Neuronal stem cell (in vitro differentiated cells): ENCODE measurements at regions not wholly inside any gene's neighbourhood (a gene's known extent, or its start where the extent isn't known, plus 50 kb on each side); places are given as distances from the start of the nearest gene placed in this dataset.

Source experiments
- DNase-seq: peaks from one replicate; pipeline ENCODE4 v3.0.0-alpha.2; 2013; ENCODE audit warnings: low spot score
- H2AFZ ChIP-seq: one replicate; pipeline ENCODE4 v1.6.1; 2013; ENCODE audit warnings: mild to moderate bottlenecking, low read length, inconsistent platforms
- H2AK5ac ChIP-seq: 2 replicates; pipeline ENCODE4 v1.6.1; 2013; ENCODE audit warnings: low read depth, mild to moderate bottlenecking, inconsistent platforms, low read length, moderate library complexity, mixed read lengths
- H2BK120ac ChIP-seq: 2 replicates; pipeline ENCODE4 v1.6.1; 2013; ENCODE audit warnings: low read depth, mild to moderate bottlenecking, inconsistent platforms, low read length, moderate library complexity, mixed read lengths
- H2BK12ac ChIP-seq: one replicate; pipeline ENCODE4 v1.6.1; 2013; ENCODE audit warnings: low read length, inconsistent platforms
- H2BK15ac ChIP-seq: 2 replicates; pipeline ENCODE4 v1.6.1; 2013; ENCODE audit warnings: mild to moderate bottlenecking, low read length, inconsistent platforms, mixed read lengths
- H2BK5ac ChIP-seq: one replicate; pipeline ENCODE4 v1.6.1; 2013; ENCODE audit warnings: inconsistent platforms, mild to moderate bottlenecking, low read length, moderate library complexity
- H3K14ac ChIP-seq: one replicate; pipeline ENCODE4 v1.6.1; 2013; ENCODE audit warnings: low read length, inconsistent platforms
- H3K18ac ChIP-seq: 2 replicates; pipeline ENCODE4 v1.6.1; 2013; ENCODE audit warnings: low read length, inconsistent platforms
- H3K23ac ChIP-seq: 2 replicates; pipeline ENCODE4 v1.6.1; 2013; ENCODE audit warnings: low read depth, mild to moderate bottlenecking, mixed read lengths, low read length, inconsistent platforms; ENCODE audit not compliant: poor library complexity
- H3K27ac ChIP-seq: replicated peaks from 3 replicates; pipeline ENCODE4 v1.5.1; 2013; ENCODE audit warnings: low read length, inconsistent platforms
- H3K27me3 ChIP-seq, 3 experiments: 2 replicates each; pipeline ENCODE4 v1.6.1; 2013; ENCODE audit warnings: low read length in 3 of 3, mild to moderate bottlenecking in 2 of 3, inconsistent platforms in 1 of 3, low read depth in 1 of 3, mixed read lengths in 1 of 3, moderate library complexity in 1 of 3; ENCODE audit not compliant: control insufficient read depth in 3 of 3, insufficient read depth in 3 of 3
- H3K36me3 ChIP-seq, 2 donors: replicated peaks in 1 of 2; 2 replicates each; pipeline ENCODE4 v1.6.1; 2013; ENCODE audit warnings: low read length in 2 of 2; ENCODE audit not compliant: control insufficient read depth in 2 of 2, insufficient read depth in 2 of 2
- H3K4ac ChIP-seq: 2 replicates; pipeline ENCODE4 v1.6.1; 2013; ENCODE audit warnings: inconsistent platforms, mild to moderate bottlenecking, low read length, moderate library complexity
- H3K4me1 ChIP-seq, 2 donors: 1 replicate in 1 of 2; 2 replicates in 1 of 2; pipeline ENCODE4 v1.6.1; 2013; ENCODE audit warnings: low read length in 2 of 2, low read depth in 1 of 2; ENCODE audit not compliant: control insufficient read depth in 2 of 2, insufficient read depth in 1 of 2
- H3K4me2 ChIP-seq: one replicate; pipeline ENCODE4 v1.6.1; 2013; ENCODE audit warnings: mild to moderate bottlenecking, low read length, inconsistent platforms; ENCODE audit not compliant: insufficient read depth, poor library complexity, severe bottlenecking
- H3K4me3 ChIP-seq, 2 donors: 2 replicates each; pipeline ENCODE4 v1.5.1; 2013; ENCODE audit warnings: low read length in 2 of 2, mild to moderate bottlenecking in 2 of 2, inconsistent platforms in 1 of 2, moderate library complexity in 1 of 2
- H3K79me1 ChIP-seq: one replicate; pipeline ENCODE4 v1.6.1; 2013; ENCODE audit warnings: low read depth, mild to moderate bottlenecking, inconsistent platforms, low read length, moderate library complexity
- H3K9ac ChIP-seq: one replicate; pipeline ENCODE4 v1.6.1; 2013; ENCODE audit warnings: mild to moderate bottlenecking, low read depth, low read length, inconsistent platforms; ENCODE audit not compliant: poor library complexity
- H3K9me3 ChIP-seq, 2 donors: replicated peaks in 1 of 2; 2 replicates each; pipeline versions ENCODE3 to v1.6.1; 2013; ENCODE audit warnings: low read length in 2 of 2, mild to moderate bottlenecking in 2 of 2, inconsistent platforms in 1 of 2, low read depth in 1 of 2, mixed read lengths in 1 of 2, moderate library complexity in 1 of 2; ENCODE audit not compliant: control insufficient read depth in 2 of 2, insufficient read depth in 1 of 2
- H4K8ac ChIP-seq: one replicate; pipeline ENCODE4 v1.6.1; 2013; ENCODE audit warnings: low read depth, mild to moderate bottlenecking, inconsistent platforms, low read length, moderate library complexity
- H4K91ac ChIP-seq: one replicate; pipeline ENCODE4 v1.6.1; 2013; ENCODE audit warnings: low read length, low read depth, mild to moderate bottlenecking, inconsistent platforms; ENCODE audit not compliant: poor library complexity
- WGBS, 2 donors: extraction: QIAGEN DNeasy Blood & Tissue Kit; methylation state at CpG; one replicate each; pipeline ENCODE4 v1.1.7; 2013; ENCODE audit warnings: missing lambda C conversion rate in 2 of 2, mixed read lengths in 1 of 2; ENCODE audit not compliant: insufficient read length in 2 of 2, insufficient replicate concordance in 1 of 2; ENCODE audit errors: extremely low coverage in 2 of 2; 5-methylcytosine and 5-hydroxymethylcytosine counted together

DNA sequence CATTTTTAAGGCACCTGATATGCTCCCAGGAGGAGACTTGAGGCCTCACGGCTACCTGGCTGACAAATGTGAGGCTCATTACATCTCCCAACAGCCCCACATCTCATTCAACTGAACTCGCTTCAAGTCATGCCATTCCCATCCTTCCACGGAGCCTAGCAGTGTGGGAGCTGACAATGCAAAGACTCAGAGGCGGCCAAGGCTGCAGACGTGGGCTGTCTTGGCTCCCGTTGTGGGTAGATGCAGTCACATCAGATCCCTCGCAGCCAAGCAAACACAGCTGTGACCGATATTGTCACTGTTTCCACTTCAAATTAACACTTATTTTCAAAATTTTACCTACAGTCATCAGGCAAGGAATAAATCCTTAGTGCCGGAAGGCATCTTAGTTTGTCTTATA, 64.0 kb upstream of the TRIB2 start:
- Histone ChIP-seq H3K9ac (no peak overlapping the region), H2BK5ac (no peak overlapping the region), H2AFZ (no peak overlapping the region), H4K8ac (no peak overlapping the region), H3K4me1 (peaks cover 0 to 5% of the 10 kb centered on the region in 2 donors), H3K14ac (no peak overlapping the region), H4K91ac (no peak overlapping the region), H3K79me1 (no peaks in the 10 kb centered on the region), H3K27me3 (no peaks in the 10 kb centered on the region), H3K18ac (no peak overlapping the region), H3K27ac (no peak overlapping the region), H3K23ac (no peak overlapping the region), H2BK15ac (no peak overlapping the region), H3K36me3 (no peaks in the 10 kb centered on the region), H2BK120ac (no peak overlapping the region), H2BK12ac (no peak overlapping the region), H3K4me3 (no peak overlapping the region), H3K4ac (no peak overlapping the region), H2AK5ac (no peak overlapping the region), H3K4me2 (no peak overlapping the region), H3K9me3 (no peaks in the 10 kb centered on the region)
- no peak for DNase-seq
- WGBS, 2 donors, result no CpG with 5 or more reads among the region's 9 CpGs

- no peak for DNase-seq
Observed at GRCh38 chr2:12657560-12657959, 59.2 kb upstream of the TRIB2 start.

DNA sequence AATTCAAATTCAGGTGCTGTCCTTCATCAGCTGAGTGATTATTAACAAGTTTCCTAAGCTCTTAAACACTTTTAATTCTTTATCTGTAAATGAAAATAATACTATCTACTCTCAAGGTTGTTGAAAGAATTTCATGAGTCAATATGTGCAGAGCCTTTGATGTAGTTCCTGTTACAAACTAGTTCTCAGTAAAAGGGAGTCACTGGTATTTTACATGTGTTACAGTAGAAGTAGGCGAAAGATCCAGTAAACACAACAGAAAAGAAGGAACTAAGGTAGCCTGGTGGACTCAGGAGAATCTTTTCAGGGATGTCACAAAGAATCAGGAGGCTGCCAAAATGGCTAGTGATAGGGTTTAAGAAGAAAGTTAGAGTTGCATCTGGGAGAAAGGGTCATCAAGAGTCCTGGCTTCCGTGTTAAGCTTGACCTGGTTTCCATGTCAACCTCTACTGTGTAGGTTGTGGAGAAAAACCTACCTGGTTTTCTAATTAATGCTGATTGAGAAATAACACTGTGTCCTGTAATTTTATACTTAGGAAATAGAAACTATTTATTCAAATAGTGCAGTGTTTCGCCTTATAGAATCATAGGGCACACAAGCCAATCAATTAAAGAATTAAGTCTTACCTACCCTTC, 58.3 kb upstream of the TRIB2 start:
- no CpG with 5 or more reads among the region's 3 CpGs for WGBS, 2 donors
- no peak overlapping the region for H3K9ac ChIP-seq
- no peak overlapping the region for H3K4me2 ChIP-seq
- H2AFZ ChIP-seq, result no peak overlapping the region
- DNase-seq, result no peak
- no peaks in the 10 kb centered on the region for H3K27me3 ChIP-seq
- H3K36me3 ChIP-seq, result no peaks in the 10 kb centered on the region
- H2BK120ac ChIP-seq, result no peak overlapping the region
- no peak overlapping the region for H3K18ac ChIP-seq
- no peak overlapping the region for H4K91ac ChIP-seq
- H2BK5ac ChIP-seq, result no peak overlapping the region
- no peaks in the 10 kb centered on the region for H3K4me1 ChIP-seq
- no peak overlapping the region for H3K4ac ChIP-seq
- H3K27ac ChIP-seq, result no peak overlapping the region
- H2BK12ac ChIP-seq, result no peak overlapping the region
- peaks cover 0 to 3% of the 10 kb centered on the region in 2 donors for H3K9me3 ChIP-seq
- no peak overlapping the region for H3K4me3 ChIP-seq
- no peak overlapping the region for H3K14ac ChIP-seq
- no peak overlapping the region for H2AK5ac ChIP-seq
- H3K23ac ChIP-seq, result no peak overlapping the region
- no peak overlapping the region for H4K8ac ChIP-seq
- no peak overlapping the region for H2BK15ac ChIP-seq
- H3K79me1 ChIP-seq, result no peaks in the 10 kb centered on the region

More at GRCh38 chr2:12657560-12657959, 59.2 kb upstream of the TRIB2 start:
- H3K9ac ChIP-seq, result no peak overlapping the region
- H2BK12ac ChIP-seq, result no peak overlapping the region
- no peak overlapping the region for H2AK5ac ChIP-seq
- H4K91ac ChIP-seq, result no peak overlapping the region
- no peak overlapping the region for H3K23ac ChIP-seq
- H3K4ac ChIP-seq, result no peak overlapping the region
- H2BK5ac ChIP-seq, result no peak overlapping the region
- no peak overlapping the region for H3K18ac ChIP-seq
- no peak overlapping the region for H3K4me2 ChIP-seq
- H3K9me3 ChIP-seq, result peaks cover 0 to 3% of the 10 kb centered on the region in 2 donors
- H4K8ac ChIP-seq, result no peak overlapping the region
- H3K4me1 ChIP-seq, result no peaks in the 10 kb centered on the region
- no peak overlapping the region for H2AFZ ChIP-seq
- no peaks in the 10 kb centered on the region for H3K36me3 ChIP-seq
- H3K4me3 ChIP-seq, result no peak overlapping the region
- no peak overlapping the region for H2BK120ac ChIP-seq
- WGBS, 2 donors, result no CpG with 5 or more reads among the region's 6 CpGs
- H3K27ac ChIP-seq, result no peak overlapping the region
- H3K79me1 ChIP-seq, result no peaks in the 10 kb centered on the region
- H2BK15ac ChIP-seq, result no peak overlapping the region
- no peaks in the 10 kb centered on the region for H3K27me3 ChIP-seq
- H3K14ac ChIP-seq, result no peak overlapping the region

DNA sequence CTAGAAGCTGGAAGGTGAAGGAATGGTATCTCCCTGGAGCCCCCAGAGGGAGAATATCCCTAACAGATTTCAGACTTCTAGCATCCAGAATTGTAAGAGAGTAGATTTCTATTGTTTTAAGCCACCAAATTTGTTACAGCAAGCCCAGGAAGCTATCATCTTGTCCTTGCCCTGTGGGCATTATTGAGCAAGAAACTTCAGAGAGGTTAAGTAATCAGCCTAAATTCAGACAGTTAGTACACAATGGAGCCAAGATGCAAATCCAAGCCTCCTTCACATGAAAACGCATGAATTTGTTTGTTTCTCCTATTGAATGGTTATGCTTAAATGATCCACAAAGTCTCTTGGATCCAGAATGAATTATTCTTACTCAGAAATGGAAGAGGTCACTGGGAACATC, 55.2 kb upstream of the TRIB2 start:
- WGBS, 2 donors, result no CpG with 5 or more reads among the region's 1 CpG
- no peaks in the 10 kb centered on the region for H3K4me1 ChIP-seq

More for the DNA sequence above, 55.2 kb upstream of the TRIB2 start:
- H3K36me3 ChIP-seq, result no peaks in the 10 kb centered on the region
- H2AFZ ChIP-seq, result no peak overlapping the region
- no peak overlapping the region for H3K23ac ChIP-seq
- no peak overlapping the region for H2BK5ac ChIP-seq
- H4K8ac ChIP-seq, result no peak overlapping the region
- H2BK15ac ChIP-seq, result no peak overlapping the region
- no peak overlapping the region for H3K4me2 ChIP-seq
- no peak overlapping the region for H2BK120ac ChIP-seq
- H3K27me3 ChIP-seq, result no peaks in the 10 kb centered on the region
- H4K91ac ChIP-seq, result no peak overlapping the region
- no peak overlapping the region for H3K14ac ChIP-seq
- no peak overlapping the region for H2AK5ac ChIP-seq
- DNase-seq, result no peak
- H3K4me3 ChIP-seq, result no peak overlapping the region
- no peak overlapping the region for H2BK12ac ChIP-seq
- H3K18ac ChIP-seq, result no peak overlapping the region
- no peaks in the 10 kb centered on the region for H3K79me1 ChIP-seq
- H3K9me3 ChIP-seq, result peaks cover 2 to 12% of the 10 kb centered on the region in 2 donors
- no peak overlapping the region for H3K9ac ChIP-seq
- no peak overlapping the region for H3K4ac ChIP-seq
- H3K27ac ChIP-seq, result no peak overlapping the region
